ENCODE measurements at regions not wholly inside any gene's neighbourhood (a gene's known extent, or its start where the extent isn't known, plus 50 kb on each side); places are given as distances from the start of the nearest gene placed in this dataset.

DNA sequence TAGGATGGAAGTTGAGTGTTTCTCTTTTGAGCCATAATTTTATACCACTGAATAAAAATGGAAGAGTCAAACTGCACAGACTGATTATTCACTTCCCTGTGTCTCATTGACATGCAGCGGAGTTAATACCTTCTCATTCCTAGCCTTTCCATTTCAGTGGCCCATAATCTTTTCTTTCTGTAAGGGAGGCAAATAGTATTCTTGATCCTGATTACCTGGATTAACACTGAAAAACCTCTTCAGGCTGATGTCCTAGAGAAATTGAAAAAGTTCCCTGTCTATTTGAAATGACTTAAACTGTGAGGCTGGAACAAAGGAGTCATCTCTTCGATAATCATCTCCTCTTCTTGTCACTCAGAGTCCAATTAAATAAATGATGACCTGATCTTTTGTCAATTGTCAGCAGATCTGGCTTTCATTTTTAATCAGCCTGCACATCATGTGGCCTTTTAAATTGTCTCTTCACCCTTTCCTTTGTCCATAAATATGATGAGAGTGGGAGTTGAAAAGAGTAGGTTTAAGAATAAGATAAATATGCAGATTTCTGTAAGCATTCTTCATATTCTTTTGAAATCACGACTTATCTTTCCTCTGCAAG, 713.0 kb downstream of the EPM2A start:
- Histone ChIP-seq H3K9me3 (ENCODE audit: low read length) (no peaks in the 10 kb centered on the region), H3F3A (ENCODE audit: low read length, unreplicated experiment) (no peaks in the 10 kb centered on the region), H3K79me2 (ENCODE audit: low read length) (no peaks in the 10 kb centered on the region), H3K27ac (ENCODE audit: low read length) (no peak overlapping the region), H3K27me3 (ENCODE audit: low read length) (no peaks in the 10 kb centered on the region), H4K20me1 (ENCODE audit: low read length) (no peaks in the 10 kb centered on the region), H3K4me1 (ENCODE audit: insufficient read depth, low read length) (no peaks in the 10 kb centered on the region; the same call in none of the 2 replicates), H3K36me3 (ENCODE audit: low read depth, low read length) (no peaks in the 10 kb centered on the region), H2AFZ (ENCODE audit: low read length) (no peak overlapping the region), H3K9me2 (replicated peaks; ENCODE audit: low read length) (no peaks in the 10 kb centered on the region), H3K4me3 (ENCODE audit: low read length) (no peak overlapping the region), H3K9ac (ENCODE audit: low read length) (no peak overlapping the region), H3K4me2 (ENCODE audit: low read length) (no peak overlapping the region)
- ChIA-PET CTCF (no interaction called here), POLR2A (ENCODE audit: unreplicated experiment) (no interaction called here)
- intact Hi-C loops (cut with micrococcal nuclease): loop anchor here (10.0 kb wide), 1 partner anchor 227 kb away; no protein-coding TSS in a partner anchor
- TF ChIP-seq EZH2phosphoT487 (IDR thresholded peaks at IDR 0.05; ENCODE audit: borderline replicate concordance, low read length) (no peak), EZH2 (IDR thresholded peaks at IDR 0.05; ENCODE audit: low read length, unreplicated experiment) (no peak)
- TF ChIP-seq, protein P1, sequence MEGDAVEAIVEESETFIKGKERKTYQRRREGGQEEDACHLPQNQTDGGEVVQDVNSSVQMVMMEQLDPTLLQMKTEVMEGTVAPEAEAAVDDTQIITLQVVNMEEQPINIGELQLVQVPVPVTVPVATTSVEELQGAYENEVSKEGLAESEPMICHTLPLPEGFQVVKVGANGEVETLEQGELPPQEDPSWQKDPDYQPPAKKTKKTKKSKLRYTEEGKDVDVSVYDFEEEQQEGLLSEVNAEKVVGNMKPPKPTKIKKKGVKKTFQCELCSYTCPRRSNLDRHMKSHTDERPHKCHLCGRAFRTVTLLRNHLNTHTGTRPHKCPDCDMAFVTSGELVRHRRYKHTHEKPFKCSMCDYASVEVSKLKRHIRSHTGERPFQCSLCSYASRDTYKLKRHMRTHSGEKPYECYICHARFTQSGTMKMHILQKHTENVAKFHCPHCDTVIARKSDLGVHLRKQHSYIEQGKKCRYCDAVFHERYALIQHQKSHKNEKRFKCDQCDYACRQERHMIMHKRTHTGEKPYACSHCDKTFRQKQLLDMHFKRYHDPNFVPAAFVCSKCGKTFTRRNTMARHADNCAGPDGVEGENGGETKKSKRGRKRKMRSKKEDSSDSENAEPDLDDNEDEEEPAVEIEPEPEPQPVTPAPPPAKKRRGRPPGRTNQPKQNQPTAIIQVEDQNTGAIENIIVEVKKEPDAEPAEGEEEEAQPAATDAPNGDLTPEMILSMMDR (conservative IDR thresholded peaks at IDR 0.05; ENCODE audit: low read depth, low read length): no peak
- no TSS peak for BruUV-seq (replicated peaks)
- DNase-seq (no peak), ATAC-seq (no peak)

DNA sequence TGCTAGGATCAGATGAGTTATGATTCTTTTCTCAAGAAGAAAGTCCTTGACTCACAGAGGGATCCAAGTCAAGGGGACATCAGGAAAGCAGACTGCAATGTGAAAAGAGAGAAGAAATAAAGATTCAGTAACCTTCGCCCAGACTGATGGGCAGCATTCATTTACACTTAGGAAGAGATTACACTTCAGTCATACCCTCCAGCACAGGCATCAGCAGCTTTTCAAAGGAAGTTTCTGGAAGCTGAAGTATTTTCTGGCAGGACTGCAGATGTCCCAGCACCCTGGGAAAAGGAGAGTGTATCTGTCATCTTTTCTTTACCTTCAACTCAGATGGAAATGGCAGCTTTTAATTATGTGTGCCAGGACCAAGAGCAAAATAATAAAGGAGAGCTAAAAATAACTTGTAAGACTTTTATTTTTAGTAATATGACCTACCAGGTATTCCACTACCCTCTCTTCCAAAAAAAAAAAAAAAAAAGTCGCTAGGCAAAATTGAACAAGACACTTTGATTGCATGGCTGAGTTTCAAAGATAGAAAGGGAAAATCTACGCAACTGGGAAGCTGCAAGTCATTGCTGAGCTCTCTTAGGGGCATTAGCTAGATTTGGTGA, 712.1 kb downstream of the EPM2A start:
- no peaks in the 10 kb centered on the region for H3K36me3 ChIP-seq (ENCODE audit: low read depth, low read length)
- H3K4me2 ChIP-seq (ENCODE audit: low read length): no peak overlapping the region
- no peak overlapping the region for H3K4me3 ChIP-seq (ENCODE audit: low read length)
- no peaks in the 10 kb centered on the region for H4K20me1 ChIP-seq (ENCODE audit: low read length)
- no peak for TF ChIP-seq EZH2 (IDR thresholded peaks at IDR 0.05; ENCODE audit: low read length, unreplicated experiment)
- TF ChIP-seq, protein P1 (conservative IDR thresholded peaks at IDR 0.05; ENCODE audit: low read depth, low read length): no peak
- no peak for TF ChIP-seq EZH2phosphoT487 (IDR thresholded peaks at IDR 0.05; ENCODE audit: borderline replicate concordance, low read length)
- no TSS peak for BruUV-seq (replicated peaks)
- CTCF ChIA-PET: no interaction called here
- H3K79me2 ChIP-seq (ENCODE audit: low read length): no peaks in the 10 kb centered on the region
- ATAC-seq (no peak), DNase-seq (no peak)
- no peaks in the 10 kb centered on the region for H3K27me3 ChIP-seq (ENCODE audit: low read length)
- no peak overlapping the region for H2AFZ ChIP-seq (ENCODE audit: low read length)
- no peak overlapping the region for H3K9ac ChIP-seq (ENCODE audit: low read length)
- POLR2A ChIA-PET (ENCODE audit: unreplicated experiment): interaction anchor here (0.6 kb wide), 1 partner anchor 11 kb away, joined by 4 read pairs; no protein-coding TSS in a partner anchor
- intact Hi-C loops (cut with micrococcal nuclease): loop anchor here (10.0 kb wide), 1 partner anchor 228 kb away; no protein-coding TSS in a partner anchor
- H3K9me3 ChIP-seq (ENCODE audit: low read length): no peaks in the 10 kb centered on the region
- no peaks in the 10 kb centered on the region for H3K9me2 ChIP-seq (replicated peaks; ENCODE audit: low read length)
- H3K27ac ChIP-seq (ENCODE audit: low read length): no peak overlapping the region
- H3F3A ChIP-seq (ENCODE audit: low read length, unreplicated experiment): no peaks in the 10 kb centered on the region
- peaks cover 6% of the 10 kb centered on the region for H3K4me1 ChIP-seq (ENCODE audit: insufficient read depth, low read length)

DNA sequence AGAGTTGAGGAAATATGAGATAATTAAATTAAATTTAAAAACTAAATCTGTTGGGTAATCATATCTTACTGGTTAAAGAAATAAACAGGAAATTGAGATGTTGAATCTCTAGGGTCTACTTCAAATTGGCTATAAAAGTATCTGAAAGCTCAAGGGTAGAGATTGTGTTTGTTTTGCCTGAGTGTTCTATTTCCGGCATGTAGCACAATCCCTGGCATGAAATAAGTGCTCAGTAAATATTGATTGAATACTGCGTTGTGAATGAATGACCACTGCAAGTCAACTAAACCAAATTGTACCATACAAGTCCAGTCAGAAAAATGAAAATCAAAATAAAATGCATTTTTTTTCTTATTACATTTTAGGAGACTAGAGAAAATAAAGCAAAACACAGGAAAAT, 709.8 kb downstream of the EPM2A start:
- Histone ChIP-seq H3K9me3 (ENCODE audit: low read length) (no peaks in the 10 kb centered on the region), H3K79me2 (ENCODE audit: low read length) (no peaks in the 10 kb centered on the region), H3K4me1 (ENCODE audit: insufficient read depth, low read length) (peaks cover 6% of the 10 kb centered on the region), H4K20me1 (ENCODE audit: low read length) (no peaks in the 10 kb centered on the region), H3K9ac (ENCODE audit: low read length) (no peak overlapping the region), H3F3A (ENCODE audit: low read length, unreplicated experiment) (no peaks in the 10 kb centered on the region), H2AFZ (ENCODE audit: low read length) (no peak overlapping the region), H3K27ac (ENCODE audit: low read length) (no peak overlapping the region), H3K4me3 (ENCODE audit: low read length) (no peak overlapping the region), H3K9me2 (replicated peaks; ENCODE audit: low read length) (no peaks in the 10 kb centered on the region), H3K4me2 (ENCODE audit: low read length) (no peak overlapping the region), H3K36me3 (ENCODE audit: low read depth, low read length) (no peaks in the 10 kb centered on the region), H3K27me3 (ENCODE audit: low read length) (no peaks in the 10 kb centered on the region)
- BruUV-seq (replicated peaks): no TSS peak
- DNase-seq (no peak), ATAC-seq (no peak)
- intact Hi-C loops (cut with micrococcal nuclease): loop anchor here (5.0 to 10.0 kb wide), 2 partner anchors 231 to 378 kb away; no protein-coding TSS in a partner anchor
- TF ChIP-seq EZH2 (IDR thresholded peaks at IDR 0.05; ENCODE audit: low read length, unreplicated experiment) (no peak), EZH2phosphoT487 (IDR thresholded peaks at IDR 0.05; ENCODE audit: borderline replicate concordance, low read length) (no peak)
- TF ChIP-seq, protein P1 (conservative IDR thresholded peaks at IDR 0.05; ENCODE audit: low read depth, low read length): no peak
- ChIA-PET CTCF (no interaction called here), POLR2A (ENCODE audit: unreplicated experiment) (no interaction called here)

Data from PC-3 (cell line).